ENCODE measurements at regions not wholly inside any gene's neighbourhood (a gene's known extent, or its start where the extent isn't known, plus 50 kb on each side); places are given as distances from the start of the nearest gene placed in this dataset.

DNA sequence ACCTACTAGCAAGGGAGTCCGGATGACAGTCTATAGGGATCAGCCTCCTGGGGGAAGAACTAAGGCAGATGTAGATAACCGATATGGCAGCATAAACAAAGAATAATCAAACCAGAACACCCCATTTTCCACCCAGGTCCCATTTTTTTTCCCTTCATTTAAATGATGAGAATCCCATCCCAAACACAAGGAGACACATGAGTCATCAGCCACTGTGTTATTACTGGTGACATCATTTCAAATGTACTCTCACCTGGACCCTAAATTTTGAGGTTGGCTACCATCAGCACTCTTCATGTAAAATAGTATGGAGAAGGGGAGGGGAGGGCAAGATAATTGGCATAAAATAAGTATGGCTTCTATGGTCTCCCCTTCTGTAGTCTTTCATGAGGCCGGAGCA is 108.9 kb upstream of the GUCA2B start:
- Histone ChIP-seq H3K4me1 (ENCODE audit: control insufficient read depth, insufficient read depth, low read length) (no peaks in the 10 kb centered on the region), H3K36me3 (ENCODE audit: control insufficient read depth, insufficient read depth, low read length) (no peaks in the 10 kb centered on the region), H3K27ac (ENCODE audit: low read depth, low read length) (no peak overlapping the region), H3K4me3 (ENCODE audit: low read length) (no peak overlapping the region), H3K9ac (ENCODE audit: low read length) (no peak overlapping the region), H3K27me3 (ENCODE audit: control insufficient read depth, insufficient read depth, low read length) (no peaks in the 10 kb centered on the region)

DNA sequence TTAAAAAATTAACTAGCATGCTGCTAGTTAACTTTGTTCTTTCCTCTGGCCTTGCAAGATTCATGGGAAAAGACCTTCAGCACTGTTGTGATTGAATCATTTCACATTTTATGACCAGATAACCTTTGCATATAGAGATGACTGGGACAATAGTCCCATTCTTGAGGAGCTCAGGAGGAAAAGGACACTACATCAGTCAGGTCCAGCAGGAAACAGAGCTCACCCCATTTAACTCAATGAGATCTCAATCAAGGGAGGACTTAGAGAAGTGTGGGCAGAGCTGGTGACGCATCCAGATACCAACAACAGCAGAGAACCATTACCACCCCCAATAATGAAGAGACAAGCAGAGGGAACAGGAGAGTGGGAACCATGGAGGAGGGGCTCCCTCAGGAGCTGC is 109.4 kb upstream of the GUCA2B start:
- Histone ChIP-seq H3K9ac (ENCODE audit: low read length) (no peak overlapping the region), H3K4me3 (ENCODE audit: low read length) (no peak overlapping the region), H3K27me3 (ENCODE audit: control insufficient read depth, insufficient read depth, low read length) (no peaks in the 10 kb centered on the region), H3K27ac (ENCODE audit: low read depth, low read length) (no peak overlapping the region), H3K36me3 (ENCODE audit: control insufficient read depth, insufficient read depth, low read length) (no peaks in the 10 kb centered on the region), H3K4me1 (ENCODE audit: control insufficient read depth, insufficient read depth, low read length) (no peaks in the 10 kb centered on the region)

DNA sequence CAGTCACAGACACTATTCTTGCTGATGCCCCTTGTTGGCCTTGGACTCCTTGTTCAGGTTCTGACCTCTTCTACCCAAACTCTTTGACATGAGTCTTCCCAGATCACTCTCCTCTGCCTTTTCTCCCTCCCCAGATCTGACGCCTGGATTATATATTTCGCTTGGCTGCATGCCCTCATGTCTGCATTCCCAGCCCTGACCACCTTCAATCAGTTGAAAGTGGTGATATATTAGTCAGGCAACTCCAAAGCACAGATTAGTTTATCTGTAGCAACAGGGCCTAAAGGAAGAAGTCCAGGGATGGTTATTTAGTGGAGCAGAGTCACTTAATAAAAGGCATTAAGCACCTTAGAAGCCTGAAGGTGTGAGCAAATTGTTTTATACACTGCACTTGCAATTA is 110.0 kb upstream of the GUCA2B start:
- Histone ChIP-seq H3K27ac (ENCODE audit: low read depth, low read length) (no peak overlapping the region), H3K9ac (ENCODE audit: low read length) (no peak overlapping the region), H3K4me1 (ENCODE audit: control insufficient read depth, insufficient read depth, low read length) (no peaks in the 10 kb centered on the region), H3K4me3 (ENCODE audit: low read length) (no peak overlapping the region), H3K36me3 (ENCODE audit: control insufficient read depth, insufficient read depth, low read length) (no peaks in the 10 kb centered on the region), H3K27me3 (ENCODE audit: control insufficient read depth, insufficient read depth, low read length) (no peaks in the 10 kb centered on the region)

DNA sequence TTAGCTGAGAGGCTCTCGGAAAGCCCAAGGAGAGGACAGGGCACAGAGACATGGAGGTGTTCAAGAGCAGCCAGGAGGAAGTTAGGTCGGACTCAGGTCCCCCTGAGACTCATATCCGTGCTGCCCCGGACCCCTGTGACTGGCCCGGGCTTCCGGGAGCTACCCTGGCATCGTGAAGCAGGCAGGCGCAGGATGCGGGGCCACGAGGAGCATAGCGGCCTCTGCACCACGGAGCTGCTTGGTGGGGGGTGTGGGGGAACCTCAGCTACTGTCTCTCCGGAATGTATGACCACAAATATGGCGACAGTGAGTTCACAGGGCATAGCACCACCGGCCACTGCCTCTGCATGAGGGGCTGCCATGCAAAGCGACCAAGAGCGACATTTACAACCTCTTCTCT is 112.2 kb upstream of the GUCA2B start:
- Histone ChIP-seq H3K27me3 (ENCODE audit: control insufficient read depth, insufficient read depth, low read length) (no peaks in the 10 kb centered on the region), H3K4me3 (ENCODE audit: low read length) (no peak overlapping the region), H3K9ac (ENCODE audit: low read length) (no peak overlapping the region), H3K36me3 (ENCODE audit: control insufficient read depth, insufficient read depth, low read length) (no peaks in the 10 kb centered on the region), H3K27ac (ENCODE audit: low read depth, low read length) (no peak overlapping the region), H3K4me1 (ENCODE audit: control insufficient read depth, insufficient read depth, low read length) (no peaks in the 10 kb centered on the region)

GRCh38 chr1:42040159-42040558 is 113.1 kb upstream of the GUCA2B start:
- Histone ChIP-seq H3K9ac (ENCODE audit: low read length) (no peak overlapping the region), H3K36me3 (ENCODE audit: control insufficient read depth, insufficient read depth, low read length) (no peaks in the 10 kb centered on the region), H3K4me1 (ENCODE audit: control insufficient read depth, insufficient read depth, low read length) (no peaks in the 10 kb centered on the region), H3K4me3 (ENCODE audit: low read length) (no peak overlapping the region), H3K27ac (ENCODE audit: low read depth, low read length) (no peak overlapping the region), H3K27me3 (ENCODE audit: control insufficient read depth, insufficient read depth, low read length) (no peaks in the 10 kb centered on the region)

DNA sequence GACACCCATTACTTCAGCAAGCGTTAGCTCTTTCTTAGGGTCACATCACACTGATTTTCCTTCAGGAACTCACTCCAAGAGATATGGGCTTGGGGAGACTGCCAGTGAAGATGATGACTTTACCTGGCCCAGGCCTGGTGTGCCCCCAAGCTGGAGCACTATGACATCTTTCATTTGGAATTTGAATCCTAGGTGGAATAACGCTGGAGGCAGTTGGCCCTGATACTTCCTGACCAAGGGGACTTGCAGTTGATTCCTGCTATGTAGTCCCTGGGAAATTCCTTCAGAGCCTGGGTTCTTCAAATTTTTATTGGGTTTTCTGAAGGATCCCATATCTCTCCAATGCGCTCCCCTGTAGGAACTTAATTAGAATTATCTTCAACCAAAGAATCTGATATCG is 114.9 kb upstream of the GUCA2B start:
- H3K4me1 ChIP-seq (ENCODE audit: control insufficient read depth, insufficient read depth, low read length), result no peaks in the 10 kb centered on the region
- H3K9ac ChIP-seq (ENCODE audit: low read length), result no peak overlapping the region
- H3K27me3 ChIP-seq (ENCODE audit: control insufficient read depth, insufficient read depth, low read length), result no peaks in the 10 kb centered on the region
- H3K36me3 ChIP-seq (ENCODE audit: control insufficient read depth, insufficient read depth, low read length), result no peaks in the 10 kb centered on the region
- no peak overlapping the region for H3K4me3 ChIP-seq (ENCODE audit: low read length)
- H3K27ac ChIP-seq (ENCODE audit: low read depth, low read length), result no peak overlapping the region

GRCh38 chr1:42037586-42037985 is 115.6 kb upstream of the GUCA2B start:
- no peak overlapping the region for H3K27ac ChIP-seq (ENCODE audit: low read depth, low read length)
- H3K4me3 ChIP-seq (ENCODE audit: low read length), result no peak overlapping the region

DNA sequence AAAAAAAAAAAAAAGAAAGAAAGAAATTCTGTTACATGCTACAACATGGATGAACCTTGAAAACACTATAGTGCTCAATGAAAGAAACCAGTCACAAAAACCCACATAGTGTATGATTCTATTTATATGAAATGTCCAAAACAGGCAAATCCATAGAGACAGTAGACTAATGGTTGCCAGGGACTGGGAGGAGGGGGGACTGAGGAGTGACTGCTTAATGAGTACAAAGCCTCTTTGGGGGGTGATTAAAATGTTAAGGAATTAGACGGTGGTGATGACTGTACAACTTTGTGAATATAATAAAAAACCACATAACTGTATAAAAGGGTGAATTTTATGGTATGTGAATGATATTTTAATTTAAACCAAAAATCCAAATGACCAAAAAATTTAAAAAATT is 116.0 kb upstream of the GUCA2B start:
- Histone ChIP-seq H3K9ac (ENCODE audit: low read length) (no peak overlapping the region), H3K4me3 (ENCODE audit: low read length) (no peak overlapping the region), H3K4me1 (ENCODE audit: control insufficient read depth, insufficient read depth, low read length) (no peaks in the 10 kb centered on the region)

More at GRCh38 chr1:42037586-42037985, 115.6 kb upstream of the GUCA2B start:
- H3K9ac ChIP-seq (ENCODE audit: low read length), result no peak overlapping the region
- no peaks in the 10 kb centered on the region for H3K27me3 ChIP-seq (ENCODE audit: control insufficient read depth, insufficient read depth, low read length)
- no peaks in the 10 kb centered on the region for H3K4me1 ChIP-seq (ENCODE audit: control insufficient read depth, insufficient read depth, low read length)
- H3K36me3 ChIP-seq (ENCODE audit: control insufficient read depth, insufficient read depth, low read length), result no peaks in the 10 kb centered on the region

GRCh38 chr1:42035830-42036604 is 117.2 kb upstream of the GUCA2B start:
- peak overlapping the region; percentile 83 for H3K4me3 ChIP-seq (ENCODE audit: low read length)
- no peaks in the 10 kb centered on the region for H3K36me3 ChIP-seq (ENCODE audit: control insufficient read depth, insufficient read depth, low read length)
- no peaks in the 10 kb centered on the region for H3K27me3 ChIP-seq (ENCODE audit: control insufficient read depth, insufficient read depth, low read length)
- H3K4me1 ChIP-seq (ENCODE audit: control insufficient read depth, insufficient read depth, low read length), result no peaks in the 10 kb centered on the region
- peak overlapping the region; percentile 59 for H3K9ac ChIP-seq (ENCODE audit: low read length)
- no peak overlapping the region for H3K27ac ChIP-seq (ENCODE audit: low read depth, low read length)

More for the DNA sequence above, 116.0 kb upstream of the GUCA2B start:
- no peak overlapping the region for H3K27ac ChIP-seq (ENCODE audit: low read depth, low read length)
- no peaks in the 10 kb centered on the region for H3K27me3 ChIP-seq (ENCODE audit: control insufficient read depth, insufficient read depth, low read length)
- H3K36me3 ChIP-seq (ENCODE audit: control insufficient read depth, insufficient read depth, low read length), result no peaks in the 10 kb centered on the region

GRCh38 chr1:42035205-42035829 is 116.6 kb upstream of the HIVEP3 start:
- H3K27ac ChIP-seq (ENCODE audit: low read depth, low read length), result peak overlapping the region; percentile 56
- peak overlapping the region; percentile 83 for H3K4me3 ChIP-seq (ENCODE audit: low read length)
- H3K27me3 ChIP-seq (ENCODE audit: control insufficient read depth, insufficient read depth, low read length), result no peaks in the 10 kb centered on the region
- H3K36me3 ChIP-seq (ENCODE audit: control insufficient read depth, insufficient read depth, low read length), result no peaks in the 10 kb centered on the region
- peak overlapping the region; percentile 45 for H3K9ac ChIP-seq (ENCODE audit: low read length)
- no peaks in the 10 kb centered on the region for H3K4me1 ChIP-seq (ENCODE audit: control insufficient read depth, insufficient read depth, low read length)

DNA sequence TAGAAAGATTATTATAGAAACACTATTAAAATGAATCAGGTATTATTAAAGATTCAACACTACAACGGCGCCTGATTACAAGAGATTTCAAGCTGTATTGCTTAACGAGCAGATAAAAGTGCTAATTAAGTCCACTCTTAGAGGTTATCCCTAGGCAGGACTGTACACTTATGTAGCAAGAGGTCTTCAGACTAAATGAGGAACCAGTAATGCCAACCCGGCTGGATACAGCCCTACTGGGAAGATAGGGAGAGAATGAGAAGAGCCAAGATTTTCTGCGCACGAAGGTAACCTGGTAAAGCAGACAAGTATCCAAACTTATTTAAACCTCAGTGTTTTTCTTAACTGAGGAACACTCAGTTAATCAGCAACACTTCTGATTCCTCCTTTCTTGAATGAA is 115.7 kb upstream of the HIVEP3 start:
- Histone ChIP-seq H3K27ac (ENCODE audit: low read depth, low read length) (no peak overlapping the region), H3K27me3 (ENCODE audit: control insufficient read depth, insufficient read depth, low read length) (no peaks in the 10 kb centered on the region), H3K4me3 (ENCODE audit: low read length) (peak overlapping the region; percentile 83), H3K36me3 (ENCODE audit: control insufficient read depth, insufficient read depth, low read length) (no peaks in the 10 kb centered on the region), H3K9ac (ENCODE audit: low read length) (no peak overlapping the region), H3K4me1 (ENCODE audit: control insufficient read depth, insufficient read depth, low read length) (no peaks in the 10 kb centered on the region)

GRCh38 chr1:42033629-42034028 is 114.9 kb upstream of the HIVEP3 start:
- H3K27ac ChIP-seq (ENCODE audit: low read depth, low read length), result no peak overlapping the region
- no peaks in the 10 kb centered on the region for H3K36me3 ChIP-seq (ENCODE audit: control insufficient read depth, insufficient read depth, low read length)
- no peaks in the 10 kb centered on the region for H3K27me3 ChIP-seq (ENCODE audit: control insufficient read depth, insufficient read depth, low read length)
- H3K4me3 ChIP-seq (ENCODE audit: low read length), result no peak overlapping the region
- H3K4me1 ChIP-seq (ENCODE audit: control insufficient read depth, insufficient read depth, low read length), result no peaks in the 10 kb centered on the region
- H3K9ac ChIP-seq (ENCODE audit: low read length), result no peak overlapping the region

GRCh38 chr1:42017730-42018129 is 99.0 kb upstream of the HIVEP3 start:
- no peak overlapping the region for H3K4me3 ChIP-seq (ENCODE audit: low read length)
- no peak overlapping the region for H3K9ac ChIP-seq (ENCODE audit: low read length)
- no peak overlapping the region for H3K27ac ChIP-seq (ENCODE audit: low read depth, low read length)
- H3K27me3 ChIP-seq (ENCODE audit: control insufficient read depth, insufficient read depth, low read length), result no peaks in the 10 kb centered on the region
- no peaks in the 10 kb centered on the region for H3K36me3 ChIP-seq (ENCODE audit: control insufficient read depth, insufficient read depth, low read length)
- H3K4me1 ChIP-seq (ENCODE audit: control insufficient read depth, insufficient read depth, low read length), result no peaks in the 10 kb centered on the region

All from rectal smooth muscle tissue (tissue), 1 donor.